HEK293 (cell line): ENCODE measurements at regions not wholly inside any gene's neighbourhood (a gene's known extent, or its start where the extent isn't known, plus 50 kb on each side); places are given as distances from the start of the nearest gene placed in this dataset.

ENCODE experiments used
- CTCF ChIA-PET: fragments of 350-600 bp; formaldehyde crosslinking; extraction: SDS; loops from one replicate; lab custom pipeline; 2021; ENCODE audit warnings: antibody characterized with exemption; lab: Yijun Ruan, JAX
- POLR2A ChIA-PET: fragments of 300-600 bp; formaldehyde crosslinking; extraction: SDS; loops from one replicate; lab custom pipeline; 2020; ENCODE audit warnings: antibody characterized with exemption, inconsistent platforms; lab: Yijun Ruan, JAX
- H3K27ac ChIP-seq: fragments of 200-500 bp; sonication (Bioruptor generic); 2 replicates; pipeline ENCODE4 v1.5.1; 2014; ENCODE audit warnings: low read depth, low read length, control low read depth, inconsistent platforms; ENCODE audit errors: extremely low read depth
- H3K36me3 ChIP-seq, 2 experiments: fragments of 200-500 bp in 1 of 2; sonication (Bioruptor generic) in 1 of 2; 1 replicate in 1 of 2; 2 replicates in 1 of 2; pipeline ENCODE4 v1.5.1; 2014 to 2017; ENCODE audit warnings: inconsistent platforms in 2 of 2, low read length in 2 of 2; ENCODE audit not compliant: control insufficient read depth in 2 of 2, insufficient read depth in 1 of 2
- H3K4me1 ChIP-seq: fragments of 200-500 bp; sonication (Bioruptor generic); 2 replicates; pipeline ENCODE4 v1.5.1; 2014; ENCODE audit warnings: mild to moderate bottlenecking, low read length, inconsistent platforms; ENCODE audit not compliant: control insufficient read depth, insufficient read depth
- H3K4me3 ChIP-seq: 2 replicates; pipeline ENCODE4 v1.5.1; 2011; ENCODE audit warnings: low read depth, mild to moderate bottlenecking, control low read depth, low read length, moderate library complexity
- H3K9me3 ChIP-seq: fragments of 200-500 bp; sonication (Bioruptor generic); 2 replicates; pipeline ENCODE4 v1.5.1; 2014; ENCODE audit warnings: low read depth, low read length, inconsistent platforms; ENCODE audit not compliant: control insufficient read depth, insufficient read depth
- BCL11B ChIP-seq: fragments of 450-650 bp; formaldehyde crosslinking; IDR thresholded peaks from 2 replicates; pipeline ENCODE4 v1.5.1; 2016; ENCODE audit warnings: low read depth, missing biosample characterization, missing genetic modification characterization
- HOXD13 ChIP-seq: sonication (generic); formaldehyde crosslinking; IDR thresholded peaks from 2 replicates; pipeline ENCODE4 v1.8.0; 2022; ENCODE audit warnings: missing genetic modification reagents, borderline replicate concordance
- INSM2 ChIP-seq: fragments of 450-650 bp; formaldehyde crosslinking; IDR thresholded peaks from 2 replicates; pipeline ENCODE4 v1.5.1; 2016; ENCODE audit warnings: missing biosample characterization, missing genetic modification characterization
- KLF1 ChIP-seq: fragments of 450-650 bp; formaldehyde crosslinking; IDR thresholded peaks from 2 replicates; pipeline ENCODE4 v1.5.1; 2016; ENCODE audit warnings: missing biosample characterization, missing genetic modification characterization
- SETDB1 ChIP-seq: IDR thresholded peaks from one replicate; pipeline ENCODE4 v1.6.1; 2017; ENCODE audit warnings: mild to moderate bottlenecking, low read length, moderate library complexity, mixed read lengths; ENCODE audit not compliant: insufficient read length
- SP2 ChIP-seq: fragments of 450-650 bp; formaldehyde crosslinking; IDR thresholded peaks from 2 replicates; pipeline ENCODE4 v1.5.1; 2016; ENCODE audit warnings: missing biosample characterization, missing genetic modification characterization
- ZBTB21 ChIP-seq: fragments of 450-650 bp; formaldehyde crosslinking; IDR thresholded peaks from 2 replicates; pipeline ENCODE4 v1.5.1; 2017; ENCODE audit warnings: missing biosample characterization, missing genetic modification characterization
- ZBTB8A ChIP-seq: fragments of 450-650 bp; formaldehyde crosslinking; IDR thresholded peaks from 2 replicates; pipeline ENCODE4 v1.5.1; 2016; ENCODE audit warnings: missing biosample characterization, missing genetic modification characterization
- ZNF132 ChIP-seq: fragments of 450-650 bp; formaldehyde crosslinking; IDR thresholded peaks from 2 replicates; pipeline ENCODE4 v1.5.1; 2017; ENCODE audit warnings: missing biosample characterization, missing genetic modification characterization, borderline replicate concordance
- ZNF214 ChIP-seq: fragments of 450-650 bp; formaldehyde crosslinking; IDR thresholded peaks from 2 replicates; pipeline ENCODE4 v1.5.1; 2017; ENCODE audit warnings: missing biosample characterization, mild to moderate bottlenecking, missing genetic modification characterization, borderline replicate concordance
- ZNF23 ChIP-seq: fragments of 450-650 bp; formaldehyde crosslinking; IDR thresholded peaks from 2 replicates; pipeline ENCODE4 v1.5.1; 2016; ENCODE audit warnings: missing biosample characterization, missing genetic modification characterization, borderline replicate concordance
- ZNF248 ChIP-seq: fragments of 450-650 bp; formaldehyde crosslinking; IDR thresholded peaks from 2 replicates; pipeline ENCODE4 v1.5.1; 2017; ENCODE audit warnings: missing biosample characterization, missing genetic modification characterization
- ZNF398 ChIP-seq: fragments of 450-650 bp; formaldehyde crosslinking; IDR thresholded peaks from 2 replicates; pipeline ENCODE4 v1.5.1; 2017; ENCODE audit warnings: missing biosample characterization, missing genetic modification characterization
- ZNF48 ChIP-seq: fragments of 450-650 bp; formaldehyde crosslinking; IDR thresholded peaks from 2 replicates; pipeline ENCODE4 v1.5.1; 2016; ENCODE audit warnings: missing biosample characterization, missing genetic modification characterization
- ZNF571 ChIP-seq: fragments of 450-650 bp; formaldehyde crosslinking; IDR thresholded peaks from 2 replicates; pipeline ENCODE4 v1.5.0; 2017; ENCODE audit warnings: missing biosample characterization, missing genetic modification characterization
- ZNF624 ChIP-seq: fragments of 450-650 bp; formaldehyde crosslinking; IDR thresholded peaks from 2 replicates; pipeline ENCODE4 v1.5.1; 2017; ENCODE audit warnings: missing biosample characterization, missing genetic modification characterization
- ZNF664 ChIP-seq: fragments of 450-650 bp; formaldehyde crosslinking; IDR thresholded peaks from 2 replicates; pipeline ENCODE4 v1.5.1; 2016; ENCODE audit warnings: missing biosample characterization, missing genetic modification characterization
- ZNF677 ChIP-seq: fragments of 450-650 bp; IDR thresholded peaks from 2 replicates; pipeline ENCODE4 v1.5.0; 2018; ENCODE audit warnings: missing biosample characterization, mild to moderate bottlenecking, missing genetic modification characterization, moderate library complexity
- ZSCAN18 ChIP-seq: fragments of 450-650 bp; formaldehyde crosslinking; IDR thresholded peaks from 2 replicates; pipeline ENCODE4 v1.5.1; 2016; ENCODE audit warnings: missing biosample characterization, missing genetic modification characterization
- TF ChIP-seq, protein P1 (sequence below): fragments of 450-650 bp; formaldehyde crosslinking; IDR thresholded peaks from 2 replicates; pipeline ENCODE4 v1.5.1; 2016; ENCODE audit warnings: missing biosample characterization, missing genetic modification characterization

- no peaks in the 10 kb centered on the region for H3K36me3 ChIP-seq
These were observed 114.3 kb downstream of the THBS2 start for GRCh38 chr6:169139179-169139971.

DNA sequence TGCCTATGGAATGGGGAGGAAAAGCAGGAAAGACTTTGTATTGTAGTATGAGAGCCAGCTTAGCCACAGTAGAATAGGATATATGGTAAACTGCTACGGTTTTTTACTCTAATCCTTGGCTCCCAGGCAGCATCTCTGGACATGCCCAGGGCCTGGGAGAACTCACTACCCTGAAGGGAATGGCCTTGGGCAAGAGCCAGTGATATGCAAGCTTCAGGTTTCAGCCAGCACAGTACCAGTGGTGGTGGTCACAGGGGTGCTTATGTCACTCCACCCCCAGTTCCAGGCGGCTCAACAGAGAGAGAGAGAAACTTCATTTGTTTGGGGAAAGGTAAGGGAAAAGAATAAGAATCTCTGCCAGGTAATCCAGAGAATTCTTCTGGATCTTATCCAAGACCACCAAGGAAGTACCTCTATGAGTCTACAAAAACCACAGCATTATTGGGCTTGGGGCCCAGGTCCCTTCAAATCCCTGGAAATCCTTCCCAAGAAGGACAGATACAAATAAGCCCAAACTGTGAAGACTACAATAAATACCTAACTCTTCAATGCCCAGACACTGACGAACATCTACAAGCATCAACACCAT lies 121.2 kb downstream of the THBS2 start:
- POLR2A ChIA-PET, result no interaction called here
- no peak for TF ChIP-seq ZNF248 (tag by site-specific recombination)
- no peak for TF ChIP-seq SP2 (tag by site-specific recombination)
- no peak for TF ChIP-seq ZBTB21
- no peak for TF ChIP-seq ZNF398 (tag by site-specific recombination)
- no peak for TF ChIP-seq ZNF624 (tag by site-specific recombination)
- TF ChIP-seq ZNF571 (tag by site-specific recombination), result no peak
- no peak for TF ChIP-seq ZNF132 (tag by site-specific recombination)
- no peak for TF ChIP-seq KLF1 (tag by site-specific recombination)
- no peak for TF ChIP-seq ZNF48 (tag by site-specific recombination)
- no peak for TF ChIP-seq ZSCAN18
- TF ChIP-seq, protein P1, sequence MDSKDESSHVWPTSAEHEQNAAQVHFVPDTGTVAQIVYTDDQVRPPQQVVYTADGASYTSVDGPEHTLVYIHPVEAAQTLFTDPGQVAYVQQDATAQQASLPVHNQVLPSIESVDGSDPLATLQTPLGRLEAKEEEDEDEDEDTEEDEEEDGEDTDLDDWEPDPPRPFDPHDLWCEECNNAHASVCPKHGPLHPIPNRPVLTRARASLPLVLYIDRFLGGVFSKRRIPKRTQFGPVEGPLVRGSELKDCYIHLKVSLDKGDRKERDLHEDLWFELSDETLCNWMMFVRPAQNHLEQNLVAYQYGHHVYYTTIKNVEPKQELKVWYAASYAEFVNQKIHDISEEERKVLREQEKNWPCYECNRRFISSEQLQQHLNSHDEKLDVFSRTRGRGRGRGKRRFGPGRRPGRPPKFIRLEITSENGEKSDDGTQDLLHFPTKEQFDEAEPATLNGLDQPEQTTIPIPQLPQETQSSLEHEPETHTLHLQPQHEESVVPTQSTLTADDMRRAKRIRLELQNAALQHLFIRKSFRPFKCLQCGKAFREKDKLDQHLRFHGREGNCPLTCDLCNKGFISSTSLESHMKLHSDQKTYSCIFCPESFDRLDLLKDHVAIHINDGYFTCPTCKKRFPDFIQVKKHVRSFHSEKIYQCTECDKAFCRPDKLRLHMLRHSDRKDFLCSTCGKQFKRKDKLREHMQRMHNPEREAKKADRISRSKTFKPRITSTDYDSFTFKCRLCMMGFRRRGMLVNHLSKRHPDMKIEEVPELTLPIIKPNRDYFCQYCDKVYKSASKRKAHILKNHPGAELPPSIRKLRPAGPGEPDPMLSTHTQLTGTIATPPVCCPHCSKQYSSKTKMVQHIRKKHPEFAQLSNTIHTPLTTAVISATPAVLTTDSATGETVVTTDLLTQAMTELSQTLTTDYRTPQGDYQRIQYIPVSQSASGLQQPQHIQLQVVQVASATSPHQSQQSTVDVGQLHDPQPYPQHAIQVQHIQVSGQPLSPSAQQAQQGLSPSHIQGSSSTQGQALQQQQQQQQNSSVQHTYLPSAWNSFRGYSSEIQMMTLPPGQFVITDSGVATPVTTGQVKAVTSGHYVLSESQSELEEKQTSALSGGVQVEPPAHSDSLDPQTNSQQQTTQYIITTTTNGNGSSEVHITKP (tag by site-specific recombination), result no peak
- H3K4me1 ChIP-seq, result no peaks in the 10 kb centered on the region
- H3K36me3 ChIP-seq, result no peaks in the 10 kb centered on the region
- H3K9me3 ChIP-seq, result no peaks in the 10 kb centered on the region
- no peak overlapping the region for H3K4me3 ChIP-seq
- CTCF ChIA-PET, result no interaction called here
- H3K27ac ChIP-seq, result no peak overlapping the region

More at GRCh38 chr6:169139179-169139971, 114.3 kb downstream of the THBS2 start:
- no peak for TF ChIP-seq SETDB1
- TF ChIP-seq ZNF23 (tag by site-specific recombination), result no peak
- no peak for TF ChIP-seq ZBTB8A (tag by site-specific recombination)
- no peak for TF ChIP-seq INSM2 (tag by site-specific recombination)
- no peak for TF ChIP-seq BCL11B (tag by site-specific recombination)
- TF ChIP-seq ZNF214 (tag by site-specific recombination), result no peak
- no peak for TF ChIP-seq ZNF664 (tag by site-specific recombination)
- TF ChIP-seq ZNF677 (tag by site-specific recombination), result no peak
- TF ChIP-seq HOXD13, result no peak
- TF ChIP-seq ZNF624 (tag by site-specific recombination), result no peak
- Histone ChIP-seq H3K9me3 (no peaks in the 10 kb centered on the region), H3K27ac (no peak overlapping the region), H3K4me3 (no peak overlapping the region), H3K4me1 (no peaks in the 10 kb centered on the region)
- ChIA-PET CTCF (no interaction called here), POLR2A (no interaction called here)
